A549 (cell line): ENCODE measurements at regions not wholly inside any gene's neighbourhood (a gene's known extent, or its start where the extent isn't known, plus 50 kb on each side); places are given as distances from the start of the nearest gene placed in this dataset.

Experiments used
- EHMT2 ChIP-seq: fragments of 200-600 bp; sonication (generic); IDR thresholded peaks from 2 replicates; pipeline ENCODE4 v1.6.1; 2016; ENCODE audit warnings: antibody characterized with exemption, low read depth, mild to moderate bottlenecking, moderate library complexity
- RFX5 ChIP-seq: fragments of 450-650 bp; IDR thresholded peaks from 2 replicates; pipeline ENCODE4 v1.7.1; 2014; ENCODE audit warnings: antibody characterized with exemption, mild to moderate bottlenecking, moderate library complexity
- TFCP2L1 ChIP-seq: fragments of 250-450 bp; sonication (Bioruptor Pico); IDR thresholded peaks from 2 replicates; pipeline ENCODE4 v1.5.0; 2021; ENCODE audit warnings: mild to moderate bottlenecking
- ZC3H11A ChIP-seq: fragments of 450-650 bp; IDR thresholded peaks from 2 replicates; pipeline ENCODE4 v1.6.1; 2014; ENCODE audit warnings: antibody characterized with exemption, mild to moderate bottlenecking
- TF ChIP-seq, protein P1 (sequence below): fragments of >200 bp; sonication (Bioruptor Twin); formaldehyde crosslinking; IDR thresholded peaks from 3 replicates; pipeline ENCODE4 v1.5.1; 2016
- TF ChIP-seq, protein P2 (sequence below): fragments of 200-600 bp; sonication (generic); IDR thresholded peaks from 2 replicates; pipeline ENCODE4 v1.6.1; 2016; ENCODE audit warnings: antibody characterized with exemption, mild to moderate bottlenecking, moderate library complexity
- TF ChIP-seq, protein P3 (sequence below): fragments of 450-650 bp; IDR thresholded peaks from 2 replicates; pipeline ENCODE4 v1.6.1; 2014; ENCODE audit warnings: antibody characterized with exemption

DNA sequence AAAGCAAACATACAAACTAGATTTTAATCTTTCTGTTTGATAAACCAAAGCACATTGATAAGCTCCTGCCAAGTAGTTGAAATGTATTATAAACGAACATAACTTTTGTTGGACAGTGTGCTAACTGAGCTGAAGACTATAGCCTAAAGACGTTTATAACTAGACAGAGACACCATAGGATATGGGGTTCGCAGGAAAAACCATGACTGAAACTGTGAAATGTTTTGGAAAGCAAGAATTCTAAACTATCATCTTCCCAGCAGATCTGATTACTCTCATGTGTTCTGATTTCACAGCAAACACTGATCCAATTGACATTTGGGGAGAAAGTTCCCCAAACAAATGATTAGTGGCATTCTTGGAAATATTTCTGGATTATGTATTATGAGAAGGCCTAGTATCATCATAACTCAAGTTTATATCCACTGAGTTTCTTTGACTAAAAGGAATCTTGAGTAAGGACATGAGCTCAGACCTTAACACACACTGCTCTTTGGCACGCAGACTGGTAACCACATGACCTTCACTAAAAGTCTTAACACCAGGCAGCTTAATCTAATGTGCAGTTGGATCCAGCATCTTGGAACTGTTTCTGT lies 375.2 kb downstream of the ZNF608 start:
- TF ChIP-seq, protein P1, sequence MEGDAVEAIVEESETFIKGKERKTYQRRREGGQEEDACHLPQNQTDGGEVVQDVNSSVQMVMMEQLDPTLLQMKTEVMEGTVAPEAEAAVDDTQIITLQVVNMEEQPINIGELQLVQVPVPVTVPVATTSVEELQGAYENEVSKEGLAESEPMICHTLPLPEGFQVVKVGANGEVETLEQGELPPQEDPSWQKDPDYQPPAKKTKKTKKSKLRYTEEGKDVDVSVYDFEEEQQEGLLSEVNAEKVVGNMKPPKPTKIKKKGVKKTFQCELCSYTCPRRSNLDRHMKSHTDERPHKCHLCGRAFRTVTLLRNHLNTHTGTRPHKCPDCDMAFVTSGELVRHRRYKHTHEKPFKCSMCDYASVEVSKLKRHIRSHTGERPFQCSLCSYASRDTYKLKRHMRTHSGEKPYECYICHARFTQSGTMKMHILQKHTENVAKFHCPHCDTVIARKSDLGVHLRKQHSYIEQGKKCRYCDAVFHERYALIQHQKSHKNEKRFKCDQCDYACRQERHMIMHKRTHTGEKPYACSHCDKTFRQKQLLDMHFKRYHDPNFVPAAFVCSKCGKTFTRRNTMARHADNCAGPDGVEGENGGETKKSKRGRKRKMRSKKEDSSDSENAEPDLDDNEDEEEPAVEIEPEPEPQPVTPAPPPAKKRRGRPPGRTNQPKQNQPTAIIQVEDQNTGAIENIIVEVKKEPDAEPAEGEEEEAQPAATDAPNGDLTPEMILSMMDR: no peak
- TF ChIP-seq RFX5 (no peak), EHMT2 (no peak), ZC3H11A (no peak), TFCP2L1 (no peak)
- TF ChIP-seq, protein P2, sequence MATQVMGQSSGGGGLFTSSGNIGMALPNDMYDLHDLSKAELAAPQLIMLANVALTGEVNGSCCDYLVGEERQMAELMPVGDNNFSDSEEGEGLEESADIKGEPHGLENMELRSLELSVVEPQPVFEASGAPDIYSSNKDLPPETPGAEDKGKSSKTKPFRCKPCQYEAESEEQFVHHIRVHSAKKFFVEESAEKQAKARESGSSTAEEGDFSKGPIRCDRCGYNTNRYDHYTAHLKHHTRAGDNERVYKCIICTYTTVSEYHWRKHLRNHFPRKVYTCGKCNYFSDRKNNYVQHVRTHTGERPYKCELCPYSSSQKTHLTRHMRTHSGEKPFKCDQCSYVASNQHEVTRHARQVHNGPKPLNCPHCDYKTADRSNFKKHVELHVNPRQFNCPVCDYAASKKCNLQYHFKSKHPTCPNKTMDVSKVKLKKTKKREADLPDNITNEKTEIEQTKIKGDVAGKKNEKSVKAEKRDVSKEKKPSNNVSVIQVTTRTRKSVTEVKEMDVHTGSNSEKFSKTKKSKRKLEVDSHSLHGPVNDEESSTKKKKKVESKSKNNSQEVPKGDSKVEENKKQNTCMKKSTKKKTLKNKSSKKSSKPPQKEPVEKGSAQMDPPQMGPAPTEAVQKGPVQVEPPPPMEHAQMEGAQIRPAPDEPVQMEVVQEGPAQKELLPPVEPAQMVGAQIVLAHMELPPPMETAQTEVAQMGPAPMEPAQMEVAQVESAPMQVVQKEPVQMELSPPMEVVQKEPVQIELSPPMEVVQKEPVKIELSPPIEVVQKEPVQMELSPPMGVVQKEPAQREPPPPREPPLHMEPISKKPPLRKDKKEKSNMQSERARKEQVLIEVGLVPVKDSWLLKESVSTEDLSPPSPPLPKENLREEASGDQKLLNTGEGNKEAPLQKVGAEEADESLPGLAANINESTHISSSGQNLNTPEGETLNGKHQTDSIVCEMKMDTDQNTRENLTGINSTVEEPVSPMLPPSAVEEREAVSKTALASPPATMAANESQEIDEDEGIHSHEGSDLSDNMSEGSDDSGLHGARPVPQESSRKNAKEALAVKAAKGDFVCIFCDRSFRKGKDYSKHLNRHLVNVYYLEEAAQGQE: no peak
- TF ChIP-seq, protein P3, sequence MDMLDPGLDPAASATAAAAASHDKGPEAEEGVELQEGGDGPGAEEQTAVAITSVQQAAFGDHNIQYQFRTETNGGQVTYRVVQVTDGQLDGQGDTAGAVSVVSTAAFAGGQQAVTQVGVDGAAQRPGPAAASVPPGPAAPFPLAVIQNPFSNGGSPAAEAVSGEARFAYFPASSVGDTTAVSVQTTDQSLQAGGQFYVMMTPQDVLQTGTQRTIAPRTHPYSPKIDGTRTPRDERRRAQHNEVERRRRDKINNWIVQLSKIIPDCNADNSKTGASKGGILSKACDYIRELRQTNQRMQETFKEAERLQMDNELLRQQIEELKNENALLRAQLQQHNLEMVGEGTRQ: no peak
